Activated CD8-positive, alpha-beta T cell treated with anti-CD3 and anti-CD28 coated beads for 36 hours (primary cell): ENCODE measurements at regions not wholly inside any gene's neighbourhood (a gene's known extent, or its start where the extent isn't known, plus 50 kb on each side); places are given as distances from the start of the nearest gene placed in this dataset.

Experiments
- ATAC-seq: fragments of 200-7000 bp; cut with Tn5 transposase; one replicate; pipeline ENCODE4 v1.10.0; 2021; ENCODE audit warnings: mild to moderate bottlenecking, moderate library complexity
- CTCF ChIA-PET: fragments of 350-600 bp; sonication (Branson Sonifier 250); formaldehyde crosslinking; loops from one replicate; lab custom pipeline; 2021; ENCODE audit warnings: antibody characterized with exemption; lab: Charles Lee
- POLR2A ChIA-PET: fragments of 350-600 bp; sonication (Branson Sonifier 250); formaldehyde crosslinking; loops from one replicate; lab custom pipeline; 2021; ENCODE audit warnings: antibody characterized with exemption; lab: Charles Lee
- DNase-seq: peaks from one replicate; pipeline ENCODE4 v3.0.0-alpha.2; 2020
- H3K27ac Mint-ChIP-seq: one replicate; pipeline ENCODE4 v1.8.0; 2021; ENCODE audit warnings: mild to moderate bottlenecking, mixed read lengths
- H3K27me3 Mint-ChIP-seq: one replicate; pipeline ENCODE4 v1.8.0; 2021; ENCODE audit warnings: mixed read lengths
- H3K36me3 Mint-ChIP-seq: one replicate; pipeline ENCODE4 v1.8.0; 2021; ENCODE audit warnings: low read depth, mixed read lengths
- H3K4me1 Mint-ChIP-seq: one replicate; pipeline ENCODE4 v1.8.0; 2021; ENCODE audit warnings: low read depth, mixed read lengths
- H3K4me3 Mint-ChIP-seq: one replicate; pipeline ENCODE4 v1.8.0; 2021; ENCODE audit warnings: mild to moderate bottlenecking, moderate library complexity, mixed read lengths
- H3K9me3 Mint-ChIP-seq: one replicate; pipeline ENCODE4 v1.8.0; 2021; ENCODE audit warnings: mixed read lengths
- intact Hi-C: fragments of 100-400 bp; cut with micrococcal nuclease; formaldehyde crosslinking; loops from one replicate; pipeline ENCODE4 v1.10.0; 2022
- TF ChIP-seq, protein P1 (sequence below): fragments of 200-600 bp; IDR thresholded peaks from one replicate; pipeline ENCODE4 v1.8.0; 2022; ENCODE audit warnings: antibody characterized with exemption, mild to moderate bottlenecking

DNA sequence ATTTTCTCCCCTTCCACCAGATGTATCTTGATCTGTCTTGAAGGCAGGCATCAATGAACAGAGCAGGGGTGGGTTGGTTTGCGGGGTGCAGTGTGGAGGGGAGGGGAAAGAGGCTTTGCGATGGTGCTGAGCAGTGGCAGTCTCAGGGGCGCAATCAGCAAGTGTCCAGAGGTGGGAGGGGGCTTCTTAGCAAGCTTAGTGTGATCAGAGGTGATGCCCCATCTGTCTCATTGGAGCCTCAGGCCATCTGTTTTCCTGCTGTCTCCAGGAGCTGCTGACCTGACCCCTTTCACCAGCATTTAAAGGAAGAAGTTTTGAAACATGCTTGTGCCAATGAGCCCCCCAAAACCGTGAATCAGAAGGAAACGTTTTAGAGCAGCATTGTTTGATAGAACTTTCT is 187.7 kb upstream of the LHX5 start:
- Mint-ChIP-seq H3K27me3 (peaks cover 5% of the 10 kb centered on the region), H3K4me3 (no peak overlapping the region), H3K36me3 (no peaks in the 10 kb centered on the region), H3K27ac (no peak overlapping the region), H3K9me3 (peaks cover 10% of the 10 kb centered on the region), H3K4me1 (no peaks in the 10 kb centered on the region)
- no peak for DNase-seq
- ChIA-PET CTCF (no interaction called here), POLR2A (no interaction called here)
- TF ChIP-seq, protein P1, sequence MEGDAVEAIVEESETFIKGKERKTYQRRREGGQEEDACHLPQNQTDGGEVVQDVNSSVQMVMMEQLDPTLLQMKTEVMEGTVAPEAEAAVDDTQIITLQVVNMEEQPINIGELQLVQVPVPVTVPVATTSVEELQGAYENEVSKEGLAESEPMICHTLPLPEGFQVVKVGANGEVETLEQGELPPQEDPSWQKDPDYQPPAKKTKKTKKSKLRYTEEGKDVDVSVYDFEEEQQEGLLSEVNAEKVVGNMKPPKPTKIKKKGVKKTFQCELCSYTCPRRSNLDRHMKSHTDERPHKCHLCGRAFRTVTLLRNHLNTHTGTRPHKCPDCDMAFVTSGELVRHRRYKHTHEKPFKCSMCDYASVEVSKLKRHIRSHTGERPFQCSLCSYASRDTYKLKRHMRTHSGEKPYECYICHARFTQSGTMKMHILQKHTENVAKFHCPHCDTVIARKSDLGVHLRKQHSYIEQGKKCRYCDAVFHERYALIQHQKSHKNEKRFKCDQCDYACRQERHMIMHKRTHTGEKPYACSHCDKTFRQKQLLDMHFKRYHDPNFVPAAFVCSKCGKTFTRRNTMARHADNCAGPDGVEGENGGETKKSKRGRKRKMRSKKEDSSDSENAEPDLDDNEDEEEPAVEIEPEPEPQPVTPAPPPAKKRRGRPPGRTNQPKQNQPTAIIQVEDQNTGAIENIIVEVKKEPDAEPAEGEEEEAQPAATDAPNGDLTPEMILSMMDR, result no peak
- no peak for ATAC-seq
- intact Hi-C loops, result no loop called here

DNA sequence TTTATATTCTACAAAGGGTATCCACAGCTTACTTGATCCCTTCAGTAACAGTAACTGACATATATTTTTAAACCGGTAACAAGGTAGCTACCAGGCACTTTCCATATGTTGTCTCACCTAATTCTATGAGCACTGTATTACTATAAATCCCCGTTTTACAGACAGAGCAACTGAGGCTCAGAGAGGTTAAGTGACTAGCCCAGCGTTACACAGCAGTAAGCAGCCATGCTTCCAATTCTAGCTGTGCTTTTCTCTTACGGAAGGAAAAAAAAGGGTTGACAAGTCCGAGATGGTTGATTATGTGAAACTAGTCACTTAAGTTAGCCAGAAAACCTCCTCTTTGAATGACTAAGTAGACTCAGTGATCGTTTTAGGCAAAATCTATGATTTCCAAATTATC is 187.3 kb upstream of the LHX5 start:
- Mint-ChIP-seq H3K9me3 (peaks cover 10% of the 10 kb centered on the region), H3K36me3 (no peaks in the 10 kb centered on the region), H3K27me3 (peaks cover 5% of the 10 kb centered on the region), H3K4me3 (no peak overlapping the region), H3K27ac (no peak overlapping the region), H3K4me1 (no peaks in the 10 kb centered on the region)
- TF ChIP-seq, protein P1, result no peak
- intact Hi-C loops, result no loop called here
- ATAC-seq (no peak), DNase-seq (no peak)
- ChIA-PET CTCF (no interaction called here), POLR2A (no interaction called here)

DNA sequence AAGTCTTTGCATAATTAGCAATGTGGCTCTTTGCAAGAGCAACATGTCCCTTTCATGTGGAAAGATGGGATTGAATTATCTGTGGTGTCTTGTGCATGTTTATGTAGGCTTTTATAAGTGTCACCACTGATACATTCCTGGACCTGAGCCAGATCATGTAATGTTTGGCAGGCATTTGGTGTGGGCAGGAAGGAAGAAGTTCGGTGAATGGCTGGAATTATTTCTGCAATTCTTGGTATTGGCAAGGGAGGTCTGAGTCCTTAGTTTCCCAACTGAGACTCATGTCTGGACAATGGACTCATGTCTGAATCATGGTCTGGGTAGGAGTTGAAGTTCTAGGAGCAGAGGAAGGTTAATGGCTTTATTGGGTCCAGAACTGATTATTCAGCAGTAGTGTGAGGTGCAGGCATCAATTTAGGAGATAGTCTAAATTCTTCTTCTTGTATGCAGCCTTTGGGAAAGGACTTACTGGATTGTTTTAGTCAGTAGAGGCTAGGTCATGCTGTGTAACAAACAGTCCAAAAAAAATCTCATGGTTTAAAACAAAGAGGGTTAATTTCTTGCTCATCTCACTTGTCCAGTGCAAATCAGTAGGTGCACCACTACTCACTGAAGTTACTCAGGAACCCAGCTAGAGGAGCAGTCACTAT is 186.5 kb upstream of the LHX5 start:
- Mint-ChIP-seq H3K27ac (no peak overlapping the region), H3K4me3 (no peak overlapping the region), H3K4me1 (no peaks in the 10 kb centered on the region), H3K27me3 (peaks cover 2% of the 10 kb centered on the region), H3K9me3 (peaks cover 10% of the 10 kb centered on the region), H3K36me3 (no peaks in the 10 kb centered on the region)
- TF ChIP-seq, protein P1, result no peak
- intact Hi-C loops, result no loop called here
- DNase-seq, result no peak
- POLR2A ChIA-PET, result no interaction called here
- CTCF ChIA-PET, result no interaction called here
- no peak for ATAC-seq

DNA sequence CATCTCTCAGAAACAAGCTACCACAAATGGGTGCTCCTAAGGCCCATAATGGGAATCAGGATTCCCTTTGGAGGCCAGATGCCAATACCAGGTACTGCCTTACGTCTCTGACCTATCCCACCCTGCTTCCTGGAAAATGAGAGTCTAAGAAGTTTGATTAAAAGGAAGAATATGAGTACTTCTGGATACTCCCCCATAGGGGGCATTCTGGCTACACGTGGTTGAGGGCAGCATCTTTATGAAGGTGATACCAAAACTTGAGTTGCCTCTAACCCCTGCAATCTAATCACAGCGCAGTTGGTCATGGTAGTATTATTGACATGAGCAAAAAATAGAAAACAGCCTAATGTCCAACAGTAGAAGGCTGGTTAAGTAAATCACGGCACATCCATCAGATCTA is 184.2 kb upstream of the LHX5 start:
- TF ChIP-seq, protein P1, result no peak
- CTCF ChIA-PET, result interaction anchor here (1.2 kb wide), 1 partner anchor 193 kb away, joined by 3 read pairs; no protein-coding TSS in a partner anchor
- Mint-ChIP-seq H3K4me1 (no peaks in the 10 kb centered on the region), H3K27me3 (peaks cover 3% of the 10 kb centered on the region), H3K4me3 (no peak overlapping the region), H3K27ac (no peak overlapping the region), H3K9me3 (peaks cover 10% of the 10 kb centered on the region), H3K36me3 (no peaks in the 10 kb centered on the region)
- ATAC-seq, result no peak
- intact Hi-C loops, result no loop called here
- DNase-seq, result no peak
- POLR2A ChIA-PET, result no interaction called here

DNA sequence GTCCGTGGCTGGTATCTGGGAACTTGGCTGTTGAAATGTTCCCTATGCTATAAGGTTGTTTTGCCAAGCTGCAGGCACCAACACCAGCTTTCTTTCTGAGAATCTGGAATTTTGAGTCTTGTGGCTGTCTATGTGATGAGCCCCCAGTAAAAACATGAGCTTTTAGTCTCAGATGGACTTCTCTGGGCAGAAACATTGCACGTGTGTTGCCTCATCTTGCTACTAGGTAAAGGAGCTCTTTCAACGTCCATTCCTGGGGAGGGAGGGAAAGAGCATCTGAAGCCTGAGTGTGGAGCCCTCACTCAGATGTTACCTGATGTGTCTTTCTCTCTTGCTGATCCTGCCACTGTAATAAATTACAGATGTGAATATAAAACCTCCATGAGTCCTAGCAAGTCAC is 183.8 kb upstream of the LHX5 start:
- intact Hi-C loops, result no loop called here

More for the DNA sequence above, 183.8 kb upstream of the LHX5 start:
- TF ChIP-seq, protein P1, result no peak
- ChIA-PET CTCF (interaction anchor here (1.2 kb wide), 1 partner anchor 192 kb away, joined by 3 read pairs; no protein-coding TSS in a partner anchor), POLR2A (no interaction called here)
- H3K27me3 Mint-ChIP-seq, result peaks cover 4% of the 10 kb centered on the region
- no peak overlapping the region for H3K27ac Mint-ChIP-seq
- H3K4me3 Mint-ChIP-seq, result no peak overlapping the region
- DNase-seq, result no peak
- H3K36me3 Mint-ChIP-seq, result no peaks in the 10 kb centered on the region
- no peaks in the 10 kb centered on the region for H3K4me1 Mint-ChIP-seq
- no peak for ATAC-seq
- H3K9me3 Mint-ChIP-seq, result peaks cover 10% of the 10 kb centered on the region
